ENCODE measurements at regions not wholly inside any gene's neighbourhood (a gene's known extent, or its start where the extent isn't known, plus 50 kb on each side); places are given as distances from the start of the nearest gene placed in this dataset.
"Not testable (repeated sequence)": the region's sequence is repeated elsewhere in the genome, so short reads cannot be mapped to it uniquely, and the experiment has no call there.

DNA sequence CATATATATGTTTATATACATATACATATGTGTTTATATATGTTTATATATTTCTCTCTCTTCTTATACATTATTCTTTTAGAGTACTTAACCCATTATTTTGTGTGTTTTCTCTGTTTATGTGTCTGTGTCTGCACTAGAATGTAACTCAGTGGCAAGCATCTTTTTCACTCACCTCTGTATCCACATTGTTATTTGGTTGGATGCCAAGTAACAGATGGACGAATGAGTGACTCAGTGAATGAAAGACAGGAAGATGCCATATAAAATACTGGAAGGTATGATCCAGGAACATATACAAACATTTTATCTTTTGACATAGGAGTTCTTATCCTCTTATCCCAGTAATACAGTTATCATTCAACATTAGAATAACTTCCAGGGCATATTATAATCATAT lies 684.8 kb downstream of the RNF144A start:
- DNase-seq, result no peak

DNA sequence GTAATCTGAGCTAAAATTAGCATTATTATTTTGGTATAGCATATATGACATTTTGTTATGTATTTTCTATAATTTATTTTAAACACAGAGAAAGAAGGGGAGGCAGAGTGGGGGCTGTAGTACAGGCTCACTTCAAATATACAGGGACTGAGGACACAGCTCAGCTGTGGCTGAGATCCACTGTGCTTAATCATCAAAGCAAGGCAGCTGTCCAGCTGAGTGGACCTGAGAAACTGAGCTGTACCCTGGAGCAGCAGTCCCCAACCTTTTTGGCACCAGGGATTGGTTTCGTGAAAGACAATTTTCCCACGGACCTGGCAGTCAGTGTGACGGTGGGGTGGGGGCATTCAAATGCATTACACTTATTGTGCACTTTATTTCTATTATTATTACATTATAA lies 687.2 kb downstream of the RNF144A start:
- peak; percentile 26 for DNase-seq

DNA sequence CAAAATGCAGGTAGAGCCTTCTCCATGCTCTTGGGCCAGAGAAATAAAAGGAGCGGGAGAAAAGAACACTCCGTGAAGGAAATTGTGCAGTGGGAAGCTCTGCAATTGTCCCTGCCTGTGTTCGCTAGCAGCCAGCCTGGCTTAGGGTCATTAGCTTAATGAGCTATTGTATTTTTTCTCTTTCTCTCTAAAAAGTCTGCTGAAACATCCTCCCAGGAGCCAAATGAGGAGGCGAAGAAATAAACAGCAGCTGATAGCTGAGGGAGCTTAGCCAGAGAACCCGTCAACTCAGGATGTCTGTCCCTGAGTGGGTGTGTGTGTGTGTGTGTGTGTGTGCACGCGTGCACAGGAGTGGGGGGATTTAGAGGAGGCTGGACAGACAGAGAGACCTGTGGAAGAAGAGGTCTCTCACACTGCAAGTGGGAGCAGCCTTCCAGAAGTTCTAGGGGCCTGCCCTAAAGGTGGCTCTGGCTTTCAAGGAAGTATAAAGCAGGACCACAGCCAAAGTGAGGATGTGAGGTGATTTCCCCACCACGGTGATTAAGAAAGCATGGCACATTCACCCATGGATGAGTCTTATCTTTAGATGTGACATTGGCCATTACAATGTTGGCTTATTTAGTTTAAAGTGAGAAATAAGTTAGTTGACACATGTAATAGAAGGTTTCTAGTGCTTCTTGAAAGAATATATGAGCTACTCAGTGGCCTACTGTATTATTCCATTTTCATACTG lies 690.4 kb downstream of the RNF144A start:
- no peak for DNase-seq

DNA sequence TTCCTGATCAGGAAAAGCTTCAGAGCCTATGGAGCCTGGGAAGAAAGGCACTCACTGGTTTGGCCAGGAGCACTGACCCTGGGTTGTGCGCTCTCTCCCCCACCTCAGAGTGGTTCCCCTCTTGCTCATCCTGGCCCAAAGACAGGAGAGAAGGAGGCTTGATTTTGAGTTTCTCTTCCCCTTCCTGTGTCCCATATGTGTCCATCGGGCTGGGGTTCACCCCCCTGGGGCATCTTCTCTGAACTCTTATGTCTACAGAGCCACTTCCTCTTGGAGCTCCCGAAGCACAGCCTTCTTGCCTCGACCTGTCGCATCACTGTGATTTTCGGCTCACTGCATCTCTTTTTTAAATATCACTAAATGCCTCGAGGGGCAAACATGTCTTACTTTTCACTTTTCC lies 692.3 kb downstream of the RNF144A start:
- no peak for DNase-seq

DNA sequence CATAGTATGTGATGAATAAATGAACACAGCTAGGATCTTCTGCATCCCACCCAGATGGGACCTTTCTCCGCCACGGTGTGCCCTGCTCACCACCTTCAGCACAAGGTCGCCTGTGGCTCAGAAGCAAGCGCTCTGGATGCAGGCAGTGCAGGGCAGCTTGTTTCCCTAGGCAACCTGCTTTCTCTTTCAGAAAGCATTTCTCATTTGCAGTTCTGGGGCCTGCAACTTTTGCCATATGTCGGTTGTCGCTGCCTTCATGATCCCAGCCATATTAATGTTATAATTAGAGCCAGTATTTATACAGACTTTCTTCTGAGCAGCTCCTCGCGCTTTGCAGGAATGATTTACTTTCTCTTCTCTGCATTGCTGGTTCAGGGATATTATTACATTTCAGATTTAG lies 692.8 kb downstream of the RNF144A start:
- no peak for DNase-seq

DNA sequence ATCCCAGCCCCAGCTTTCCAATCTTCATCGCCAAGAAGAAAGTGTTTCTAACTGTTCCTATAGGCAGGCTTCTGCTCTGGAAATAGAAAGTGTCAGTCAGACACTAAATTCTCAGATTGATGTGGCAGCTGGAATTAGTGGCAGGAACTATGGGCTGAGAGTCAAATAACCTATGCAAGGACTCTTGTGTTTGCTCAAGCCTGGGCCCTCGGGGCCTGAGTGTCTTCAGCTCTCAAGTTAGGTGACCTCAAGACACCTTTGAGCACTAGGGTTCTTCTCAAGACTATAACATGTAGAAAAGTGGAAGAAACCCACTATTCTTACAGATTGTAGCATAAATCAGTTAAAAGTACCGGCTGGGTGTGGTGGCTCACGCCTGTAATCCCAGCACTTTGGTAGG lies 694.5 kb downstream of the RNF144A start:
- DNase-seq, result no peak

DNA sequence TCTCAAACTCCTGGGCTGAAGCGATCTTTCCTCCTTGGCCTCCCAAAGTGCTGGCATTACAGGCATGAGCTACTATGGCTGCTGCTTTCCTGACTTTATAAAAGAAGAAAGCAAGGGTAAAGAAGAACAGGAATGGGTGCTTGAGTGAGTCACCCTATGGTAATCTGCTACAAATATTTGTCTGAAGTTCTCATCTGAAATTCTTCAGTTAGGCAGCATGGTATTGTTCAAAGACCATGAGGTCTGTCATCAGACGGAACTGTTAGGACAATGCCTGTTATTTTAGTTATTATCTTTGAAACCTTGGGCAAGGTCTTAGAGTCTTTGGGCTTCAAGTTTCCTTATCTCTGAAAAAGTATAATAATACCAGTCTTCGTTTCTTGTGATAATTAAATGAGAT lies 695.8 kb downstream of the RNF144A start:
- DNase-seq, result peak; percentile 75

DNA sequence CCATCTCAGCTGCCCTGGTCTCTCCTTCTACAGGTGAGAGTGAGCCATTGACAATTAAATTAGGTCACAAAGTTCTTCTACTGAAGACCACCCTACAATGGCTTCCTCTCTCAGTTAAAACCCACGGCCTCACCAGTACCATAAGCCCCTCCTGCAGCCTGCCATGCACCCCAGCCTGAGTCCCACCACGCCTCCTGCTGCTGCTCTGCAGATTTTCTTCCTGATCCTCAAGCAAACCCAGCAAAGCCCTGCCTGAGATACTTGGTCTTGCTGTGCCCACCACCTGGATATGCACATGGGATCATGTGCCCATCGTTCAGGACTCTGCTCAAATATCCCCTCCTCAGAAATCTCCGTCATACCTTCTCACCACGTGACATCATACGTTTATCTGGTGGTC lies 696.6 kb downstream of the RNF144A start:
- DNase-seq, result no peak

DNA sequence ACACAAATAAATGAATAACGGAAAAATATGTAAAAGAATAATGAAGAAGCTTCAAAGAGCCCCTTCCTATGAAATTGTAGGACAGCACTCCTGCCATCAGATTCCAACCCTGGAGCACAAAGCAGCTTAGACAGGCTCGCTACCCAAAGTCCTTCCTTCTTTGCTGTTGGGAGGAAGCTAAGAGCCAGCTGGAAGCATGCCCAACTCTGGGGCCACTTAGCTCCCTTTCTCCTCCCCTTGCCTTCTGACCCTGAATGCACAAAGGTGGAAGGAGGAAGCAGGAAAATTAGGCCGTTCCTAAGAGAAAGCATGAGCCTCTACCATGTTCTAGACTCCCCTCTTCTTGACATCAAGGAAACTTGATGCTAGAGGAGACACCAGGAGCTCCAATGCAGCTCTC lies 700.8 kb downstream of the RNF144A start:
- DNase-seq, result no peak

DNA sequence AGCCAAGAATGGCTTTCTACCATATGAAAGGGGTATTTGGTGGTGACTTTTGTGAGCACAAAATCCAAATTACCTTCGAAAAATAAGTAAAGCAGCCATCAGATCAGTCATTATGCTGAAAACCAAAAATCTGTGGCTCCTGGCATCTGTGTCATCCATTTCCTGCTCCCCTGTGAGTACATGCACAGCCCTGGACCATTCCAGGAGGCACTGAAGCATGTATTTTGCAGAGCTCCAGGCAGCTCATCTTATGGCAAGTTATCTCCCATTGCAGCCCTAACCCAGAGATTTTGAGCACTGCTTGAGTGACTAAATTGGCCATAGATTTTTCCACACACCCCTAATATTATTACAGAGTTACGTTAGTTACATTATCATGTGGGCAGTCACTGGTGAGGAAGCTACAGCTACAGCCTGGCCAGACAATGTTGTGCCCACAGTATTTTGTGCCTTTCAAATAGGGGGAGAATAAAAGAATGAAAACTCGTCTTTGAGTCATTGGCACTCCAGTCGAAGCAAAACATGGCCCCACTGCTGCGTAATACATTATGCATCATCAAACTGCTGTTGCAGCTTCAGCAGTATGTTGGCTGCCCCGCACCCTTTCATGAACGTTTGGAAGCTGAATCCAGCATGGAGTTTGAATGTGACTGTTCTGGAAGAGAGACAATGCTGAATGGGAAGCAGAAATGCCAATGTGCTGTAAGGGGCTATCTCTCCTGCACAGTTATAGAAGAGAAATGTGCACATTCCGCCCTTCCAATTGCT lies 702.2 kb downstream of the RNF144A start:
- DNase-seq, result no peak

DNA sequence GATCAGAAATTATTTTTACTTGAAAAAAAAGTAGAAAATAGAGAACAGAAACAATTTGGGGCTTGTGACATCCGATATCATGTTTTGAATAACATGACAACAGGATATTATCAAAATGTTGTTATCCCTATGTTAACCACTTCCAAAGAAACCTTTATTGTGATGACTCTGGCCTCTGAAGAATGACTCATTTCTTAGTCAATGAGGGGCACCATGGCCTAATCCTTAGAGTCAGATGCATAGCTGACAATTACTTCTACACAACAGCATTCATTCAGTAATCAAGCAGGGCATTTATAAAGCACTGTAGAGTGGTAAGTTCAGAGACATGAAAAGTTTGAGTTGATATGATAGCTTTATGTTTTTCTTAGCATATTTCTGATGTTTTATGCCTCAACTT lies 703.0 kb downstream of the RNF144A start:
- DNase-seq, result peak; percentile 19

DNA sequence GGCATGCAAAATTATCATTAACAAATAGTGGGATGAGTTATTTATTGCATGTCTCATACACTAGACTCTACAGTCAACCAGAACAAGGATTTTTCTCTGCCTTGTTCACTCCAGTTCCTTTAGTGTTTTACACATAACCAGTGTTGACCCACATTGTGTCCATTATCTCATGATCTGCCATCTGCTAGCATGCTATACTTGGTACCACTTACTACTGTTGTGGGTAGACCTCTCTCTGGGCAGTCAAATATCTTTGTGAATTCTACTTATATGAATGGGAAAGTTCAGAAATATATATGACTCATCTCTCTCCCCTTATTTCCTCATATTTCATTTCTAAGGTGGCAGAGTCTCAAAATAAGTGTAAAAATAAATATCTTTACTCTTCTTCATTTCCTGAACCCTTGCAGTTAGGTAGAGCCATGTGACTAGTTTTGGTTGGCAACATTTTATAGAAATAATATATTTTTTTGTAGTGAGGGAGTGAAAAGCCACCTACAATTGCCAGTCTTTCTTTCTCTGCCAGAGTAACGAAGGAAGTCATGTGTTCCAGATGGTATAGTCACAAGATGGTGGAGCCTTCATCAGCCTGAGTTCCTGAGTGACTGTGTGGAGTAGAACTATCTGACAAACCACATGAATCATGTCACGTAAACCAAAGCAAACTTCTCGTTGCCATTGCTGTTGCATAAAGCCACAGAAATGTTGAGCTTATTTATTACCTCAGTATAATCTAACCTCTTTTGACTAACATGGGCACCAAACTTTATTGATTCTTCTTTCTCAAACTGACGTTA lies 704.0 kb downstream of the RNF144A start:
- peak; percentile 29 for DNase-seq

DNA sequence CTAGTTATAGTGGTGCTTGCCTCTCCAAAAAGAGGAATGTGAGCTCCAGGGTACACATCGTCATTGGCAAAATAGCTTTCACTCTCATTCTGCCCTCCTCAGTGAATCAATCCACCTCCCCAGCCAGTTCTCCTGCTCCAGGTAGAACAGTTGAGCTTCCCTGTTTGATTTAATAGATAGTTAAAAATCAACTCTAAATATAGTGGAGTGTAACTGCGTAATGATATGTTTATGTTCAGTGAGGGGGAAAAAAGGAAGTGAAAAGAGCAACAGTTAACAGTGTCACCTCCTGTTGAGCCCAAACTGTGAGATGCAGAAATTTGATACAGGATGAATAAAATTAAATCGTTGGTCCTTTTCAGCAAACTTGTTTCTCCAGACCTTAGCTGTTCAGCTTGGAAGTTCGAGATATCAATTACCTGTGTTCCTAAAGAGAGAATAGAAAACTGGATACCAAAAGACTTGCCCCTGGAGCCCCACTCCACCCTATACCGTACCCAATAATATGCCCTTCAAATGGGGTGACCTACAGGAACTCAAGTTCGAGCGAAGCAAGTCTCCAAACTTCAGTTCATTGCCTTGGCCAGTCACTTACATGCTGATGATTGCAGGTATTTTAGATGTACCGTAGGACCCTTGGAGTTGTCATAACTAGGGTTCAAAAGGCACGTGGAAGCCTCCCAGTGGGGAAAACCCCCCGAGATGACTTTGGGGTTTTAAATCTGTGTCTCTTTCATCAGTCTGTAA lies 708.4 kb downstream of the RNF144A start:
- DNase-seq, result no peak

DNA sequence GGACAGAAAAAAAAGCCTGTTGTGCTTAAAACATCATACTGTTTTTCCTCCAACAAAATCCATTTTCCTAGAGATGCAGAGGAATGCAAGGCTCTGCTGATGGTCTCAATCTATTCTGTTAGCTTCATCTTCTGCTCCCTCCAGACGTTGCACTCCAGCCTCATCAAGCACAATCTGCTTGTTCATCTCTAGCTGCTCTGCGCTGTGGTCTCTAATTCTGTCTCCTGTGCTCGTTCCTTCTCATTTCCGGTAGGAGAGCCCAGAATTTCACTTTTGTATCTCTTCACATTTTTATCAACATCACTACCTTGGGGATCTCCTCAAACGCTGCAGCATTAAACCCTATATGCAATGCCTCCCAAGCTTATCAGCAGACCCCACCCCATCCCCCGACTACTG lies 708.9 kb downstream of the RNF144A start:
- no peak for DNase-seq

DNA sequence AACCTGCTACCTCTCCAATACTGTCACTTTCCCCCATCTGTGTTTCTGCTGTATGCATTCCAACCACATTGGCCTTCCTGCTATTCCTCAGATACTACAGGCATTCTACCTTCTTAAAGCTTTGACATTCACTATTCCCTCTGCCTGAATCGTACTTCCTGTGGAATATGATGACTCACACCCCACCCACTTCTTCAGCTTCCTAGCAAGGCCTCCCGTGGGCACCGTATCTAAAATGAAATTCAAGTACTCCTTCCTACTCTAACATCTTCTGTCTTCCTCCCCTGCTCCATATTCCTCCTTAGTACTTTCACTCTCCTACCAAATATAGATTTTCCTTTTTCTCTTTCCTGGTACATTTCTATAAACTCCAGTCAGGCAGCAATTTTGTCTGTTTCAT lies 710.4 kb downstream of the RNF144A start:
- peak; percentile 41 for DNase-seq

DNA sequence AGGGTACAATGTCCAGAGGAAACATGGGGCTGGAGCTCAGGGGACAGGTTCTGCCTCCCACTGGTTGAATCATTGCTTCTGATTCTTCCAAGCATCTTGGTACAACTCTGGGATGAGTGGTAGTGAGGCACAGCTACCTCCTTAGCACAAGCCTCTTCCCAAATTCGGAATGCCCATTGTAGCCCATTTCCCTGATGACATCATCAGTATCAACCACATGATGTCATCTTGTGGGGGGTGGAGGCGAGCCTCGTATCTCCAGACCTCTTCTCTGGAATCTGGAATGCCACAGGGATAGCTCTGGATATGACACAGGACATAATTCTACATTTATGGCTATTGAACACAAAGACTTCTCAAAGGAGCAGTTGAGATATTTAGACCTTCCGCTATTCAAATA lies 715.2 kb downstream of the RNF144A start:
- no peak for DNase-seq

DNA sequence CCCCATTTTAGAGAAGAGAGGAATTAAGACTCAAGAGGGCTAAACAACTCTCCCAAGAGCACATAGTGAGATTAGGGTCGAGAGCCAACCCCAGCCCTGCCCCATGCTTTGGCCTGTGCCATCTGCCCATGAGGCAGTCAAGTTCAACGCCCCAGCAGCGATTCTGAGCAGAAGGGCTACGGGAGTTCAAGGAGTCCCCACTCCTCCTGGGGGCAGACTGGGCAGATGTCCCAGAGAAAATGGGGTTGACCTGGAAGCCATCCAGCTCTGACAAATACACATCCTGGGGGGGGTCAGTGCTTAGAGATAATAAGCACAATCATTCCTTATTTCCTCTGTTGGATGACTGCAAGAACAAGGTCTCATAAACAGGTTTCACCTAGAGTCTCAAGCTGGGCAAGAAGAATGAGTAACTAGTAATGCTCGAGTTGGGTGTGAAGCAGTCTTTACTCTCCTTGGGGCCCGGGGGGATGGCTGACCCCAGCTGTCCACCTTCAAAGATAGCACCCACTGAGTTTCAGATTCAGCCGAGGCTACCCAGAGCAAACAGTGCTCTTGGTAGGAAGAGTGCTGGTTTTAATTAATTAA lies 716.4 kb downstream of the RNF144A start:
- no peak for DNase-seq

DNA sequence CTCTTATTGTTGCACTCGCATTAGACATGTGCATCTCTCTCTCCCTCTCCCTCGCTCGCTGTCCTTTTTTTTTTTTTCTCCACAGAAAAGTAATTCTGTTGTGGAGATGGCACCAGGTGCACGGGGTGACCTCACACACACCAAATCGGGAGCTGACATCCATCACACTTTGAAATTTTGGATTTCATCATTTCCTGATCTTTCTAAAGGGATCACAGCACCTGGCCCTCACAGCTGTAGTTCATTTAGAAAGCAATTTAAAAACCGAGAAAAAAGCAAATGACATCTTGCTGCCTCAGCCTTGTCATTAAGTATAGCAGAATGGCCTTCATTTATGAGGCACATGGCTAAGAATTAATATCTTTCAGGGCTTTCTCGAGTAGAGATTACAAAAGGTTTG lies 717.2 kb downstream of the RNF144A start:
- DNase-seq, result no peak

DNA sequence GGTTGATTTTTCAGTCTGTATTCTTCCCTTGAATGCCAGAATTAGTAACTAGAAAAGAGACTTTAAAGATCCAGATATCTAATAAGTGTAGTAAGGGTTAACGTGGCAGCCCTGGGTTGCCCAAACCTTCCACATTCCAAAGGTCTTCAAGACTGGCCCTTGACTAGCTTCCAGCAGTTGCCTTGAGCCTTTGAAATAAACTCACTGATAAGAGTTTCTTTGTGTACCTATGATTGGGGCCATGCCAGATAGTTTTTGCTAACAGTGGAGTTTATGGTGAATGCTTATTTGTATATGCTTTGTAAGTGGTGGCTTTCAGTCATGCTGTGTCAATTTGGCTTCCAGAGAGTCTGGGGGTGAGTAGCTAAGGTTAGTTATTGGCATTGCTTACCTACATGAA lies 722.3 kb downstream of the RNF144A start:
- DNase-seq, result no peak

DNA sequence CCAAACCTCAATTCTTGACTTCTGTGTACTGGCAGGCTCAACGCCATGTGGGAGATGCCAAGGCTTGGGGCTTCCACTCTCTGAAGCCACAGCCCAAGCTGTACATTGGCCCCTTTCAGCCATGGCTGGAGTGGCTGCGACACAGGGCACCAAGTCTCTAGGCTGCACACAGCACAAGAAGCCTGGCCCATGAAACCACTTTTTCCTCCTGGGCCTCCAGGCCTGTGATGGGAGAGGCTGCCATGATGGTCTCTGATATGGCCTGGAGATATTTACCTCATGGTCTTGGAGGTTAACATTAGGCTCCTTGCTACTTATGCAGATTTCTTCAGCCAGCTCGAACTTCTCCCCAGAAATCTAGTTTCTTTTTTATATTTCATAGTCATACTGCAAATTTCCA lies 724.1 kb downstream of the RNF144A start:
- not testable (repeated sequence) for DNase-seq

DNA sequence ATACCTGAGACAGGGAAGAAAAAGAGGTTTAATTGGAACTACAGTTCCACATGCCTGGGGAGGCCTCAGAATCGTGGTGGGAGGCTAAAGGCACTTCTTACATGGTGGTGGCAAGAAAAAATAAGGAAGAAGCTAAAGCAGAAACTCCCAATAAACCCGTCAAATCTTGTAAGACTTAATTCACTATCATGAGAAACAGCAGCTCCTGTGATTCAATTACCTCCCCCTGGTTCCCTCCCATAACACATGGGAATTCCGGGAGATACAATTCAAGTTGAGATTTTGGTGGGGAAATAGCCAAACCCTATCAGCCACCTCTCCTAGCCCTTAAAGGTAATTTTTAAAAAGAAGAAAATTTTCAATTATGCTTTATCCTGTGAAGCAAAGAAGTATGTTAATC lies 728.8 kb downstream of the RNF144A start:
- DNase-seq, result no peak

DNA sequence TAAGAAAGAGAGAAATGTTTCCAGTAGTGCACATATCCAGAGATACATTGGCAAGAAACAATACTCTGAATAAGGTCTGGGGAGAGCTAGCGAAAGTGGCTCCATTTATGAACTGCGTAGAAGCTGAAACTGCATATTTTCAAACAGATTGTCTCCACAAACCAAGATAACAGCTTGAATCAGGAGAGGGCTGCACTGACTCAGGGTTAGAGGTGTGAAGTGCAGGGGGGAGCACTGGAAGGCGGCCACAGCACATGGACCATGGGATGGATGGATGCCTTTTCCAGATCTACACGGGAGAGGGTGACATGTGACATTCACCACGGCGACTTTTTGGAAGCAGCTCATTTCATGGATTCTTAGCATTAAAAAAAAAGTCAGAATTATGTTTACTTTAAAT lies 729.4 kb downstream of the RNF144A start:
- DNase-seq, result no peak

Measured in fibroblast of skin of scalp (primary cell).